Gastrocnemius medialis (tissue), 4 donors: ENCODE measurements at regions not wholly inside any gene's neighbourhood (a gene's known extent, or its start where the extent isn't known, plus 50 kb on each side); places are given as distances from the start of the nearest gene placed in this dataset.

ENCODE experiments used
- POLR2A ChIP-seq, 2 donors: fragments of 450-650 bp; IDR thresholded peaks; one replicate each; pipeline ENCODE4 v1.6.1; 2017; ENCODE audit warnings: antibody characterized with exemption in 2 of 2, mild to moderate bottlenecking in 2 of 2, moderate library complexity in 2 of 2
- TF ChIP-seq, protein P1 (sequence below), 5 experiments: fragments of 450-650 bp in 3 of 5; fragments of 200-600 bp in 2 of 5; sonication (generic) in 2 of 5; IDR thresholded peaks in 4 of 5; conservative IDR thresholded peaks in 1 of 5; 1 replicate in 4 of 5; 2 replicates in 1 of 5; pipeline ENCODE4 v1.5.1; 2016 to 2019; ENCODE audit warnings: antibody characterized with exemption in 5 of 5, mild to moderate bottlenecking in 3 of 5, moderate library complexity in 3 of 5

DNA sequence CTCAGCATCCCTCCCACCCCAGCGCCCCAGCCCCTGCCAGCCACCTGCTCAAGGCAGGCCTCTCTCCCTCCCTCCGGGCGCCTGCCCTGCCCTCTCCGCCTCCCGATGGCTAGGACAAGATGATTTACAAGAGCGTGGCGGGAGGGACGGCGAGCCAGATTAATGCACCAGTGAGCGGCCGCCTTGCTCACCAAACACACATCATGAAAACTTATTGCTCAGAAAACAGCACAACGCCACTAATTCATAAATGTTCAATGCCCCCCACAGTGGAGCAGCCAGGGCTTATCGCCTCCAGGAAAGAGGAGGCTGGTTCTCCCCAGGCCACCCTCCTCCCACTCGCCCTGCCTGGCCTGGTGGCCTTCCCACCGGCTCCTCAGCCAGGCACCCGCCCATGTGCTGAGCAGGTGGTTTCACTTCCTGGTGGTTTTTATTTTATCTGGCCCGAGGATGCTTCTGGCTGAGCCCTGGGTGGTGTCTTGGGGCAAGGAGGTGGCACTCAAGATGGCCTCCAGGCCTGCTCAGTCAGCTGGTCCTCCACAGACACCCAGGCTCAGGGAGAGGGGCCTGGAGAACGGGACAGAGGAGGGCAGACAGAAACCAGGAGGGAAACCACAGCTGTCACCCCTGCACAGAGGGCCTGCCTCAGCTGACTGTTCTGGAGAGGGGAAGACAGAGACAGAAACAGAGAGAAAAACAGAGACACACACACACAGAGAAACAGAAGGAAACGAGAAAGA is 284.9 kb downstream of the UACA start:
- TF ChIP-seq, protein P1, sequence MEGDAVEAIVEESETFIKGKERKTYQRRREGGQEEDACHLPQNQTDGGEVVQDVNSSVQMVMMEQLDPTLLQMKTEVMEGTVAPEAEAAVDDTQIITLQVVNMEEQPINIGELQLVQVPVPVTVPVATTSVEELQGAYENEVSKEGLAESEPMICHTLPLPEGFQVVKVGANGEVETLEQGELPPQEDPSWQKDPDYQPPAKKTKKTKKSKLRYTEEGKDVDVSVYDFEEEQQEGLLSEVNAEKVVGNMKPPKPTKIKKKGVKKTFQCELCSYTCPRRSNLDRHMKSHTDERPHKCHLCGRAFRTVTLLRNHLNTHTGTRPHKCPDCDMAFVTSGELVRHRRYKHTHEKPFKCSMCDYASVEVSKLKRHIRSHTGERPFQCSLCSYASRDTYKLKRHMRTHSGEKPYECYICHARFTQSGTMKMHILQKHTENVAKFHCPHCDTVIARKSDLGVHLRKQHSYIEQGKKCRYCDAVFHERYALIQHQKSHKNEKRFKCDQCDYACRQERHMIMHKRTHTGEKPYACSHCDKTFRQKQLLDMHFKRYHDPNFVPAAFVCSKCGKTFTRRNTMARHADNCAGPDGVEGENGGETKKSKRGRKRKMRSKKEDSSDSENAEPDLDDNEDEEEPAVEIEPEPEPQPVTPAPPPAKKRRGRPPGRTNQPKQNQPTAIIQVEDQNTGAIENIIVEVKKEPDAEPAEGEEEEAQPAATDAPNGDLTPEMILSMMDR (IDR thresholded peaks at IDR 0.05 in 4 of 5, conservative IDR thresholded peaks at IDR 0.05 in 1 of 5): no peak
- no peak for TF ChIP-seq POLR2A (IDR thresholded peaks at IDR 0.05)
